ENCODE measurements at regions not wholly inside any gene's neighbourhood (a gene's known extent, or its start where the extent isn't known, plus 50 kb on each side); places are given as distances from the start of the nearest gene placed in this dataset.

DNA sequence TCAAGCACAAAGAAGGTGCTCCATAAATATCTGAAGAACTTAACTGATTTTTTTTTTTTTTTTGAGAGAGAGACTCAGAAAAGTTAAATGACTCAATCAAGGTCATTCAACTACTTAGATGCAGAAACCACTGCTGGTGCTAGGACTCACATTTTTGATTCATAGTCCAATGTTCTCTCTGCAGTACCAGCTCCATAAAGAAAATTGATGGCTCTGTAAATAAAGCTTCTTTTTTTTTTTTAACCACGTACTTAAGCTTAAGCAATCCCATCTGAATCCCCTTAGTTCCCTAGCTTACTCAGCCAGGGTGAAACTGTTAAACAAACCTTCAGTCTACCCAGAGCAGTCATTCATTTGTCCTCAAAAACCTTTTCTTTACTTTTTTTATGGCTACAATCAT lies 657.0 kb upstream of the WWC1 start (continued):
- no peak for TF ChIP-seq RAD51 (IDR thresholded peaks at IDR 0.05)
- TF ChIP-seq, protein P1, sequence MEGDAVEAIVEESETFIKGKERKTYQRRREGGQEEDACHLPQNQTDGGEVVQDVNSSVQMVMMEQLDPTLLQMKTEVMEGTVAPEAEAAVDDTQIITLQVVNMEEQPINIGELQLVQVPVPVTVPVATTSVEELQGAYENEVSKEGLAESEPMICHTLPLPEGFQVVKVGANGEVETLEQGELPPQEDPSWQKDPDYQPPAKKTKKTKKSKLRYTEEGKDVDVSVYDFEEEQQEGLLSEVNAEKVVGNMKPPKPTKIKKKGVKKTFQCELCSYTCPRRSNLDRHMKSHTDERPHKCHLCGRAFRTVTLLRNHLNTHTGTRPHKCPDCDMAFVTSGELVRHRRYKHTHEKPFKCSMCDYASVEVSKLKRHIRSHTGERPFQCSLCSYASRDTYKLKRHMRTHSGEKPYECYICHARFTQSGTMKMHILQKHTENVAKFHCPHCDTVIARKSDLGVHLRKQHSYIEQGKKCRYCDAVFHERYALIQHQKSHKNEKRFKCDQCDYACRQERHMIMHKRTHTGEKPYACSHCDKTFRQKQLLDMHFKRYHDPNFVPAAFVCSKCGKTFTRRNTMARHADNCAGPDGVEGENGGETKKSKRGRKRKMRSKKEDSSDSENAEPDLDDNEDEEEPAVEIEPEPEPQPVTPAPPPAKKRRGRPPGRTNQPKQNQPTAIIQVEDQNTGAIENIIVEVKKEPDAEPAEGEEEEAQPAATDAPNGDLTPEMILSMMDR (IDR thresholded peaks at IDR 0.05 in 2 of 3, conservative IDR thresholded peaks at IDR 0.05 in 1 of 3; ENCODE audit: control insufficient read depth in 2 of 3, extremely low read depth in 1 of 3, insufficient read depth in 1 of 3, low read depth in 3 of 3, low read length in 3 of 3) = no peak
- TF ChIP-seq POLR2AphosphoS2 (IDR thresholded peaks at IDR 0.05; ENCODE audit: low read depth, low read length) = no peak
- TF ChIP-seq CHD4 (IDR thresholded peaks at IDR 0.05) = no peak
- TF ChIP-seq, protein P2, sequence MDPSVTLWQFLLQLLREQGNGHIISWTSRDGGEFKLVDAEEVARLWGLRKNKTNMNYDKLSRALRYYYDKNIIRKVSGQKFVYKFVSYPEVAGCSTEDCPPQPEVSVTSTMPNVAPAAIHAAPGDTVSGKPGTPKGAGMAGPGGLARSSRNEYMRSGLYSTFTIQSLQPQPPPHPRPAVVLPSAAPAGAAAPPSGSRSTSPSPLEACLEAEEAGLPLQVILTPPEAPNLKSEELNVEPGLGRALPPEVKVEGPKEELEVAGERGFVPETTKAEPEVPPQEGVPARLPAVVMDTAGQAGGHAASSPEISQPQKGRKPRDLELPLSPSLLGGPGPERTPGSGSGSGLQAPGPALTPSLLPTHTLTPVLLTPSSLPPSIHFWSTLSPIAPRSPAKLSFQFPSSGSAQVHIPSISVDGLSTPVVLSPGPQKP (IDR thresholded peaks at IDR 0.05; ENCODE audit: low read depth, low read length) = no peak
- TF ChIP-seq ZNF384 (IDR thresholded peaks at IDR 0.05; ENCODE audit: borderline replicate concordance, low read depth, low read length) = no peak

DNA sequence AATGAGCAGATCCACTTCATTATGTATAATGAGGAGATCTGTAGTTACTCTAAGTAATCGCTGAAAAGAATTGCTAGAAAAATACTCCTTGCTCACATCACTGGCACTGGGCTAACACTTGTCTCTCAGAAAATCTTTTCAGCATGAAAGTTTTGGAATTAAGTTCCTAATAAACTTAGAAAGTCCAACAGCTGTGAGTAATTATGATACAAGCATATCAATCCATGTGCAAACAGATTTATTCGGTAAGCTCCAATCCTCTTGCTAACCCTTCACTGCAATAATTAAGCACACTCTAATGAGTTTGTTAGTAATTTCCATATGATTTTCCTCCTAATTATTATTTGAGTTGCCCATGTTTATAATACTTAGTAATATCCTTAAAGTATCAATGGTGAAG lies 652.6 kb upstream of the WWC1 start:
- in situ Hi-C loops (cut with MboI) = no loop called here
- Histone ChIP-seq H3K4me3 (no peak overlapping the region), H2AFZ (ENCODE audit: control insufficient read depth, low read depth, low read length) (no peak overlapping the region), H3K27ac (ENCODE audit: control insufficient read depth, insufficient read depth) (no peak overlapping the region), H3K4me1 (ENCODE audit: control insufficient read depth, insufficient read depth, low read length) (no peaks in the 10 kb centered on the region), H3K27me3 (replicated peaks in 1 of 2; ENCODE audit: control insufficient read depth in 2 of 2, insufficient read depth in 2 of 2, low read length in 1 of 2) (no peaks in the 10 kb centered on the region), H3K4me2 (ENCODE audit: control insufficient read depth, insufficient read depth) (no peak overlapping the region), H3K36me3 (ENCODE audit: control insufficient read depth in 2 of 2, insufficient read depth in 2 of 2, low read length in 1 of 2) (no peaks in the 10 kb centered on the region), H3K9me3 (replicated peaks; ENCODE audit: control insufficient read depth, insufficient read depth, low read length) (no peaks in the 10 kb centered on the region), H3K9ac (ENCODE audit: control insufficient read depth, insufficient read depth, low read length) (no peak overlapping the region), H4K20me1 (ENCODE audit: control insufficient read depth, insufficient read depth) (no peaks in the 10 kb centered on the region), H3K79me2 (ENCODE audit: control insufficient read depth, insufficient read depth, low read length) (no peaks in the 10 kb centered on the region)
- FAIRE-seq = no peak
- no peak for DNase-seq (ENCODE audit: low read depth, low spot score)
- WGBS (ENCODE audit: insufficient coverage, insufficient replicate concordance, low lambda C conversion rate, missing lambda C conversion rate) = 91% methylated on average over 2 of the region's 2 CpGs
- POLR2A ChIA-PET = no interaction called here
- CTCF ChIA-PET = interaction anchor here (1.0 kb wide), 1 partner anchor 42 kb away, joined by 3 read pairs; no protein-coding TSS in a partner anchor
- SMC1A ChIA-PET (ENCODE audit: uncharacterized antibody, unreplicated experiment) = no interaction called here
- no TSS peak for BruUV-seq (replicated peaks)
- intact Hi-C loops (cut with micrococcal nuclease; ENCODE audit: unreplicated experiment) = no loop called here
- RAD21 ChIA-PET (ENCODE audit: unreplicated experiment) = no interaction called here
- ATAC-seq = no peak
- no peak for TF ChIP-seq SRF (IDR thresholded peaks at IDR 0.05; ENCODE audit: low read depth in 2 of 2, low read length in 2 of 2)
- TF ChIP-seq, protein P3, sequence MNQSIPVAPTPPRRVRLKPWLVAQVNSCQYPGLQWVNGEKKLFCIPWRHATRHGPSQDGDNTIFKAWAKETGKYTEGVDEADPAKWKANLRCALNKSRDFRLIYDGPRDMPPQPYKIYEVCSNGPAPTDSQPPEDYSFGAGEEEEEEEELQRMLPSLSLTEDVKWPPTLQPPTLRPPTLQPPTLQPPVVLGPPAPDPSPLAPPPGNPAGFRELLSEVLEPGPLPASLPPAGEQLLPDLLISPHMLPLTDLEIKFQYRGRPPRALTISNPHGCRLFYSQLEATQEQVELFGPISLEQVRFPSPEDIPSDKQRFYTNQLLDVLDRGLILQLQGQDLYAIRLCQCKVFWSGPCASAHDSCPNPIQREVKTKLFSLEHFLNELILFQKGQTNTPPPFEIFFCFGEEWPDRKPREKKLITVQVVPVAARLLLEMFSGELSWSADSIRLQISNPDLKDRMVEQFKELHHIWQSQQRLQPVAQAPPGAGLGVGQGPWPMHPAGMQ (IDR thresholded peaks at IDR 0.05; ENCODE audit: borderline replicate concordance) = no peak
- no peak for TF ChIP-seq TCF7 (IDR thresholded peaks at IDR 0.05; ENCODE audit: borderline replicate concordance)
- TF ChIP-seq RBBP5 (conservative IDR thresholded peaks at IDR 0.05) = no peak
- no peak for TF ChIP-seq CREB1 (IDR thresholded peaks at IDR 0.05; ENCODE audit: low read depth)
- no peak for TF ChIP-seq NR2C2 (IDR thresholded peaks at IDR 0.05; ENCODE audit: borderline replicate concordance, control insufficient read depth, insufficient read length, low read depth)
- no peak for TF ChIP-seq SUZ12 (IDR thresholded peaks at IDR 0.05; ENCODE audit: unreplicated experiment)
- TF ChIP-seq, protein P4, sequence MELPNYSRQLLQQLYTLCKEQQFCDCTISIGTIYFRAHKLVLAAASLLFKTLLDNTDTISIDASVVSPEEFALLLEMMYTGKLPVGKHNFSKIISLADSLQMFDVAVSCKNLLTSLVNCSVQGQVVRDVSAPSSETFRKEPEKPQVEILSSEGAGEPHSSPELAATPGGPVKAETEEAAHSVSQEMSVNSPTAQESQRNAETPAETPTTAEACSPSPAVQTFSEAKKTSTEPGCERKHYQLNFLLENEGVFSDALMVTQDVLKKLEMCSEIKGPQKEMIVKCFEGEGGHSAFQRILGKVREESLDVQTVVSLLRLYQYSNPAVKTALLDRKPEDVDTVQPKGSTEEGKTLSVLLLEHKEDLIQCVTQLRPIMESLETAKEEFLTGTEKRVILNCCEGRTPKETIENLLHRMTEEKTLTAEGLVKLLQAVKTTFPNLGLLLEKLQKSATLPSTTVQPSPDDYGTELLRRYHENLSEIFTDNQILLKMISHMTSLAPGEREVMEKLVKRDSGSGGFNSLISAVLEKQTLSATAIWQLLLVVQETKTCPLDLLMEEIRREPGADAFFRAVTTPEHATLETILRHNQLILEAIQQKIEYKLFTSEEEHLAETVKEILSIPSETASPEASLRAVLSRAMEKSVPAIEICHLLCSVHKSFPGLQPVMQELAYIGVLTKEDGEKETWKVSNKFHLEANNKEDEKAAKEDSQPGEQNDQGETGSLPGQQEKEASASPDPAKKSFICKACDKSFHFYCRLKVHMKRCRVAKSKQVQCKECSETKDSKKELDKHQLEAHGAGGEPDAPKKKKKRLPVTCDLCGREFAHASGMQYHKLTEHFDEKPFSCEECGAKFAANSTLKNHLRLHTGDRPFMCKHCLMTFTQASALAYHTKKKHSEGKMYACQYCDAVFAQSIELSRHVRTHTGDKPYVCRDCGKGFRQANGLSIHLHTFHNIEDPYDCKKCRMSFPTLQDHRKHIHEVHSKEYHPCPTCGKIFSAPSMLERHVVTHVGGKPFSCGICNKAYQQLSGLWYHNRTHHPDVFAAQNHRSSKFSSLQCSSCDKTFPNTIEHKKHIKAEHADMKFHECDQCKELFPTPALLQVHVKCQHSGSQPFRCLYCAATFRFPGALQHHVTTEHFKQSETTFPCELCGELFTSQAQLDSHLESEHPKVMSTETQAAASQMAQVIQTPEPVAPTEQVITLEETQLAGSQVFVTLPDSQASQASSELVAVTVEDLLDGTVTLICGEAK (IDR thresholded peaks at IDR 0.05; ENCODE audit: borderline replicate concordance) = no peak
- no peak for TF ChIP-seq MEF2B (IDR thresholded peaks at IDR 0.05; ENCODE audit: partially characterized antibody, poor library complexity, severe bottlenecking)
- no peak for TF ChIP-seq IKZF1 (conservative IDR thresholded peaks at IDR 0.05)

Data from GM12878 (cell line).